HG03064 (cell line): ENCODE measurements at regions not wholly inside any gene's neighbourhood (a gene's known extent, or its start where the extent isn't known, plus 50 kb on each side); places are given as distances from the start of the nearest gene placed in this dataset.
"Not testable (repeated sequence)": the region's sequence is repeated elsewhere in the genome, so short reads cannot be mapped to it uniquely, and the experiment has no call there.

Experiments
- ATAC-seq: cut with Tn5 transposase; IDR thresholded peaks from one replicate; pipeline ENCODE4 v1.9.1; 2021; ENCODE audit warnings: low read depth; ENCODE audit not compliant: unreplicated experiment

- no peak for ATAC-seq
Observed at GRCh38 chr4:188647820-188648370, 508.7 kb downstream of the TRIML1 start.

DNA sequence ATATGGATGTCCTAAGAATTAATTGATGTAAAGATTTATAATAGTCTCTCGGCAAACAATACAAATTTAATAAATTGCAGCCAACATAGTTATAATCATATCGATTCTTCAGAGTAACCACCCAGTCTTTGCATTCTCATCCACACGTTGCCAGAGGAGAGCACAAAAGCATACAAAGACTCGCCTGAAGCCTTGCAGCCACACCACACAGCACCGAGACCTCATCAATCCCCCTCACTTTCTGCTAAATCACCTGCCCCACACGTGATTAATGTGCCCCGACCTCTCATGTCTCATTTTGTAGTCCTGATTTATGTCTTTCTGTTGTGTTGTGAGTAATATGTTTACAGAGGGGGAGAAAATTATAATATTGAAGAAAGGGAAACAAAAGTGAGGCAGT is 510.4 kb downstream of the TRIML1 start:
- no peak for ATAC-seq

DNA sequence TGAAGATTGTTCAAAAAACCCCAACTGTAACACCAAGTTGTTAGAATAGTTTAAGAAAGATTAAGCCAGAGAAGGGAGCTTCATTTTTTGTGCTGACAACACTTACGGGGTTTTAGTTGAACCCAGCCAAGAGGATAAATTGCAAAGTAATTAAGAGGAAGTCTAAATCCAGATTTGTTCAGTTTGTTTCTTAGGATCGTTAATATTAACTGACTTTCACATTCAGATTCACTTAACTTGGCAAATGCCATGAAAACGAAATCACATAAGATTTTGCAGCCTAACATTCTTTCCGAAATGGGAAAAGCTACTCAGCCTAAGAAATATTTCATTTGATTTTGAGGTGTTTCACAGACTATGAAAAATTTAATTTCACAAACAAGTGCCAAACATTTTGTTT is 511.3 kb downstream of the TRIML1 start:
- ATAC-seq = no peak

DNA sequence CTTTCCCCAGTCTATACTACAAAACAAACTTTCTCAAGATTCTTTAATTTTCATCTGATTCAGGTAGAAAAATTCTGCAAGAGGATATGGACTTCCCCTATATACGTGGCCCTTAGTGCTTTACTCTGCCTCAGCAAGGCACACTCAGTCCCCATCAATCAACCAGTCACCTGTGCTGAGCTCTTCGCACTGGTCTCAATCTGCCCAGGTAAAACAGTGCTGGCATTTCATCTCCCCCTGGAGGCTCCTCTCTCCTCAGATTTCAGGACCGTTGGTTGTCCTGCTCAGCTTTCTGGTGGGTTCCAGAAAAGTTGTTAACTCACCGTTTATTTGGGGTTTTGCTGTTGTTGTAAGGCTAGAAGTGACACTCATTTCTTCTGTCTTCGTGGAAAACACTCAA is 518.1 kb downstream of the TRIML1 start:
- ATAC-seq = no peak

DNA sequence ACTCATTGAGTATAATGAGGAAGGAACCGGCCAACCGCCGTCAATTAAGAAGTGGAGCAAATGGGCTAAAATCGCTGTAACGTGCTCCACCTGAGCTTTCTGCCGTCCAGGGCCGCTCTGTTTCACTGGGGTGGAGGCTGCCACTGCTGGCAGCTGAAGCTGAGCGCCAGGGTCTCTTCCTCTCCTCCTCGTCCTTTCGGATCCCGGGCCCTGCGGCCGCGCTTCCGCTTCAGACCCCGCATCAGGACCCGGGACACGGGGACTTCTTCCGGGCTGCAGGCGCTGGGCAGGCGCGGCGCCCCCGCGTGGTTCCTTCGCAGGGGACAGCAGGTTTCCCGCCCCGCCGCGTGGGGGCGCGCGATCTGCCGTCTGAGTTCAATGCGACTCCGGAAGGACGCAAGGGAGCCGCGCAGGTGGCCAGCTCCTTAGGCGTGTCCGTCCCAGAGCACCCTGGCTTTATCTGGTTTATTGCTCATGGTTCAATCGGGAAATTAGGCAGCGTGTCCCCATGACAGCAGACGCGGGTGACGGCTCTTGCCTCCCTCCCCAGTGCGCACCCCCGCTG is 519.8 kb downstream of the TRIML1 start:
- no peak for ATAC-seq

- no peak for ATAC-seq
Observed at GRCh38 chr4:188660796-188661195, 521.6 kb downstream of the TRIML1 start.

DNA sequence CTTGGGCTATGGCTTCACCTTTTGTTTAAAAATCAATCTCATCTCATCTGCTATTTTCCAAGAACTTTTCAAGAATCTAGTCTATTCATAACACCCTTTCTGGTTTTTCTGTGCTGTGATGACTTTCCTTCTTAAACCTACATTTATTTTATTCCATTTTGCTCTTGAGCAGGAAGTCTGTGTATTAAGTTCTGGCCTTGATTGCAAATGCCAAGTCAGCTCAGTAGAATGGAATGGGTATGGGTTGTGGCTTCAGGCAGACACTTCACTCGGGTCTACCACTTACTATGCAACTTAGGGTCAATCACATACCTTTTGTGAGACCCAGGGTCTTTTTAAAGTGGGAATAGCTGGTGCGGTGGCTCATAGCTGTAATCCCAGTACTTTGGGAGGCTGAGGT is 522.3 kb downstream of the TRIML1 start:
- no peak for ATAC-seq

GRCh38 chr4:188663369-188663768 is 524.1 kb downstream of the TRIML1 start:
- no peak for ATAC-seq

GRCh38 chr4:188665491-188666457 is 526.5 kb downstream of the TRIML1 start:
- ATAC-seq = no peak

GRCh38 chr4:188678691-188679090 is 539.5 kb downstream of the TRIML1 start:
- ATAC-seq = not testable (repeated sequence)

DNA sequence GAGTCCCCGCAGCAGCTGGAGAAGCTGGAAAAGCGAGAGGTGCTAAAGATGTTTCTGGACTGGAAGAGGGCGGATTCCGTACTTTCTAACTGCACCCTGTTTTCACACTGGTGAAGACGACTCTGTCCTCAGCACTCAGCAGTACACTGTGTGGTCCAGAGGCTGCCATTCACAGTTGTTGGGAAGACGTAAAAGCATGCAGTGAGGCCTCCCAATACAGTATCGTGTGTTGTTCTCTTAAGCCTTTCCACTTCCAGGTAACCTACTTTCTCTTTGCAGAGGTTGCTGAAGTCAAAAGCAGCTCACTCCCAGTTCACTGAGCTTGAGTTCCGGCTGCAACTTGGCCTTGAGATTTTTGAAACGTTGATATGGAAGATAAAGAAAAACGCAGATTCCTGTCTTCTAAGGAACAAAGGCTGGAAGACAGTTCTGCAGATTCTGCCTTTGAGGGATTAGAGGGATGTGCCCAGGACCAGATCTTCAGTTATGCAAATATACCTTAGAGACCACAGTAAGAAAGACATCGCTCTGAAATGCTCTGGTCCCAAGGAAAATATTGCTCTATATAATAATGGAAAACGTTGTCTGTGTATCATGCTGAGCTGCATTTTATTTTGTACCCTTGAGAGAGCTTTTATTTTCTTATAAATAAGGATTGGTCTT is 540.9 kb downstream of the TRIML1 start:
- ATAC-seq = no peak

GRCh38 chr4:188680667-188681063 is 541.4 kb downstream of the TRIML1 start:
- no peak for ATAC-seq

GRCh38 chr4:188682321-188682720 is 543.1 kb downstream of the TRIML1 start:
- ATAC-seq = no peak

DNA sequence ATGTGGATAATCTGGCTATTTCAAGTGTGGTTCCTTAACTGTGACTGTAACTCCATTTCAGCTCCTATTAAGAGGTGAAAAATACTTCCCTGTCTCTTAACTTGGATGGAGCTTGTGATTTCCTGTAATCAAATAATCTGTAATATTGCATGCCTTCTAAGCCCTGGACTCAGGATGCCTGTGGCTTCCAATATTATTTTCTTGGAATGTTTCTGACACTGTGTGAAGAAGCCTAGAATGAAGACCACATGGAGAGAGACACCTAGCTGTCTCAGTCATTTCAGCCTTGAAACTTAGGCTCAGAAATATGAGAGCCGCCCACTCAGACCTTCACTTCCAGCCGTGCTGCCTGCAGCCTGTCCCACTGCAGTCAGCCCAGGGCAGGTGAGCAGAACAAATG is 544.3 kb downstream of the TRIML1 start:
- ATAC-seq = no peak

- no peak for ATAC-seq
Observed at GRCh38 chr4:188688956-188689355, 549.7 kb downstream of the TRIML1 start.

DNA sequence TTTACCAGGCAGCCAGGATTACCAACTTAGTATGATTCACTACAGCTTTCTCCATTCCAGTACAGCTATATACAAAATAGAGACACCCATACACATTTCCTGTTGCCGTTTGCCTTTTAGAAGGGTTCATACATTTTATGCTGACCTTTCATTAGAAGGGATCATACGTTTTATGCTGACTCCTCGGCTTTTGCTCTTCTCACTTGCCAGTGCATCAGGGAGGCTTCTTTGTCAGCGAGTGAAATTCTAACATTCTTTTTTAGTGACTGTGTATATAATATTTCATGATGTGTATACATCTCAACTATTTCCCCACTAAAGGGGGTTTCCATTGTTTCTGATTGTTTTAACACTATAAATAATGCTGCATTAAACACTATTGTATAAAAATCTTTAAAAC is 552.6 kb downstream of the TRIML1 start:
- no peak for ATAC-seq

- no peak for ATAC-seq
Observed at GRCh38 chr4:188695261-188695660, 556.0 kb downstream of the TRIML1 start.

DNA sequence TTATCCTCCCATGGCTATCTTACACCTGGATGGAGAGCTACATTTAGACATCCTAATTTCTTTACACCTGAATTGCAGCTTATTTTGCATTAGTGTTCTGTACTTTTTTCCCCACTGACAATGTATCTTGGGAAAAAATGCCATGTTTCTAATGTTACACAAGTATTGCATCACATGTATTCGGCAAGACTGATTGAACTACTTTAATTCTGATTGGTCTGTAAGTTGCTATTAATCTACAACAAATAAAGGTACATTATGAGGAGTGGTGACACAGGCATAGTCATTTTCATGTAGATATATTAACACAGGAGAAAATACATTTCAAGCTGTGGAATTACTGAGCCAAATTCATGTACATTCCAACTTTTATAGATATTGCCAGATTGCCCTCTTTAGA is 558.0 kb downstream of the TRIML1 start:
- ATAC-seq = no peak

DNA sequence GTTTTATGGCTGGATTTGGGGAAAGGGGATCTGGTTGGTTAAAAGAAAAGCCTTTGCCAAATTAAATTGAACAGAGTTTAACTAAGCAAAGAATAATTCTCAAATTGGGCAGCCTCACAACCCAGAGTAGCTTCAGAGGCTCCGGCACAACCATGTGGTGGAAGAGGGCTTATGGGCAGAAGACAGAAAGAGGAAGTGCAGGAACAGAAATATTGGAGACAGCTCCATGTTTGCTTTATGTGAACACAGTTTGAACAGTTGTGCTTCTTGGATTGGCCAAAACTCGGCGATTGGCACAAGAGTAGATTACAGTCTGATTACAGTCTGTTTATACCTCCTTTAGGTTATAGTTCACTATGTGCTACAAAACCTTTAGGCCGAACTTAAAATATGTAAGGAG is 562.7 kb downstream of the TRIML1 start:
- no peak for ATAC-seq

DNA sequence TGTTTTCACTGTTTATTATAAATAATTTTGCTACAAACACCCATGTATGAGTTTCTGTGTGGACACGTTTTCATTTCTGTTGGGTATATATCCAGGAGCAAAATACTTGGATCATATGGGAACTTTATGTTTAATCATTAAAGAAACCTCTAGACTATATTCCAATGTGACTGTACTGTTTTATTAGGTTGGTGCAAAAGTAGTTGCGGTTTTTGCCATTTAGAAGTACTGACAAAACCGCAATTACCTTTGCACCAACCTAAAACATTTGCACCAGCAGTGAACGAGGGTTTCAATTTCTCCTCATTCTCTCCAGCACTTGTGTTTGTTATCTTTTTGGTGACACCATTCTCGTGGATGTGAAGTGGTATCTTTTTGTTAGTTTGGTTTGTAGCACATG is 565.0 kb downstream of the TRIML1 start:
- ATAC-seq = no peak

DNA sequence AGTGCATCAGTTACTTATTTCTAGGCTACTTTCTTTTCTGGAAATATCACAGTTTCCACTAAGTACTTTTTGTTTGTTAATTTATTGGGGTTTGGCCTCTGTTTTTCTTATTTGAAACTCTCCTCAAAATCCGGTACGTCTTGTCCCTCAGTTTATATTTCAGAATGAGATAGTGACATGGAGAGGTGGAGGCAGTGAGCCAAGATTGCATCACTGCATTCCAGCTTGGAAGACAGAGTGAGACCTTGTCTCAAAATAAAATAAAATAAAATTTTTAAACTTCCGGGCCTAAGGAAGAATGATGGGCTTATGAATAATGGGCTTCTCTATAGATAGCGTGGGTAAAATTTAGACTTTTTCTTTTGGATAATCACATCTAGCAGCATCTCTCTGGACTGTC is 567.8 kb downstream of the TRIML1 start:
- ATAC-seq = no peak
